IPS-NIHi11 (cell line): ENCODE measurements at regions not wholly inside any gene's neighbourhood (a gene's known extent, or its start where the extent isn't known, plus 50 kb on each side); places are given as distances from the start of the nearest gene placed in this dataset.
"Not testable (repeated sequence)": the region's sequence is repeated elsewhere in the genome, so short reads cannot be mapped to it uniquely, and the experiment has no call there.

Experiments used
- DNase-seq: peaks from one replicate; pipeline ENCODE4 v3.0.0; 2012; ENCODE audit warnings: mixed read lengths, low spot score

GRCh38 chr1:114032271-114033215 is 53.3 kb downstream of the OLFML3 start:
- DNase-seq: no peak

GRCh38 chr1:114033216-114033706 is 54.0 kb downstream of the OLFML3 start:
- peak; percentile 67 for DNase-seq

- DNase-seq: no peak
Measured at GRCh38 chr1:114033961-114034360, 54.7 kb downstream of the OLFML3 start.

GRCh38 chr1:114034567-114035303 is 55.5 kb downstream of the OLFML3 start:
- DNase-seq: no peak

- no peak for DNase-seq
Measured at GRCh38 chr1:114035304-114035700, 56.0 kb downstream of the OLFML3 start.

GRCh38 chr1:114036841-114037630 is 57.8 kb downstream of the OLFML3 start:
- not testable (repeated sequence) for DNase-seq

GRCh38 chr1:114037631-114037890 is 58.3 kb downstream of the OLFML3 start:
- DNase-seq: no peak

- DNase-seq: no peak
Measured at GRCh38 chr1:114037962-114038816, 58.9 kb downstream of the OLFML3 start.
